A673 (cell line): ENCODE measurements at regions not wholly inside any gene's neighbourhood (a gene's known extent, or its start where the extent isn't known, plus 50 kb on each side); places are given as distances from the start of the nearest gene placed in this dataset.
A peak's percentile ranks its signal among the peaks of the same experiment; 100 is the strongest.

Experiments
- BruUV-seq: library from RNA; stranded (reverse); fragments of 400-500 nt; replicated peaks from 2 replicates; lab custom pipeline; 2021; lab: Mats Ljungman, UMichigan
- CTCF ChIA-PET: fragments of 300-600 bp; sonication (Branson Sonifier 250); formaldehyde crosslinking; loops from one replicate; lab custom pipeline; 2022; ENCODE audit warnings: antibody characterized with exemption; lab: Charles Lee
- POLR2A ChIA-PET: fragments of 300-600 bp; sonication (Branson Sonifier 250); formaldehyde crosslinking; loops from one replicate; lab custom pipeline; 2022; ENCODE audit warnings: antibody characterized with exemption; ENCODE audit not compliant: low non-redundant PET; lab: Charles Lee
- DNase-seq: peaks from one replicate; pipeline ENCODE4 v3.0.0-alpha.2; 2015; ENCODE audit warnings: low spot score
- H3K27ac ChIP-seq: fragments of 200-600 bp; sonication (generic); 2 replicates; pipeline ENCODE4 v1.5.1; 2016; ENCODE audit warnings: mixed run types, low read depth, mild to moderate bottlenecking, mixed read lengths, antibody characterized with exemption, low read length; ENCODE audit not compliant: poor library complexity, severe bottlenecking
- H3K27me3 ChIP-seq: fragments of 200-600 bp; sonication (generic); replicated peaks from 2 replicates; pipeline ENCODE4 v1.6.1; 2017; ENCODE audit warnings: mixed run types, low read depth, mild to moderate bottlenecking, mixed read lengths, antibody characterized with exemption, low read length; ENCODE audit not compliant: insufficient read depth, poor library complexity
- H3K36me3 ChIP-seq: fragments of 200-600 bp; sonication (generic); 2 replicates; pipeline ENCODE4 v1.6.1; 2016; ENCODE audit warnings: mixed run types, mild to moderate bottlenecking, mixed read lengths, antibody characterized with exemption, low read length; ENCODE audit not compliant: insufficient read depth, poor library complexity, severe bottlenecking
- H3K4me1 ChIP-seq: fragments of 200-600 bp; sonication (generic); 2 replicates; pipeline ENCODE4 v1.6.1; 2017; ENCODE audit warnings: mixed run types, mild to moderate bottlenecking, mixed read lengths, antibody characterized with exemption, low read length; ENCODE audit not compliant: insufficient read depth, poor library complexity, severe bottlenecking
- H3K4me3 ChIP-seq: fragments of 200-600 bp; sonication (generic); 2 replicates; pipeline ENCODE4 v1.5.1; 2016; ENCODE audit warnings: low read depth, mixed run types, mild to moderate bottlenecking, mixed read lengths, low read length; ENCODE audit not compliant: poor library complexity, severe bottlenecking
- H3K9me3 ChIP-seq: fragments of 200-600 bp; sonication (generic); 2 replicates; pipeline ENCODE4 v1.6.1; 2016; ENCODE audit warnings: mixed run types, low read depth, mild to moderate bottlenecking, mixed read lengths, antibody characterized with exemption, low read length; ENCODE audit not compliant: poor library complexity, severe bottlenecking
- EZH2 ChIP-seq: fragments of 200-600 bp; sonication (generic); IDR thresholded peaks from 2 replicates; pipeline ENCODE4 v1.6.1; 2017; ENCODE audit warnings: borderline replicate concordance, low read depth, mild to moderate bottlenecking, mixed read lengths, antibody characterized with exemption, low read length; ENCODE audit not compliant: poor library complexity, severe bottlenecking
- intact Hi-C: fragments of 100-400 bp; cut with micrococcal nuclease; formaldehyde crosslinking; loops from one replicate; pipeline ENCODE4 v1.10.0; 2022; ENCODE audit not compliant: unreplicated experiment
- TF ChIP-seq, protein P1 (sequence below): fragments of 300-800, 200-600 bp; sonication (generic); conservative IDR thresholded peaks from 2 replicates; pipeline ENCODE4 v1.5.1; 2017; ENCODE audit warnings: low read depth, mild to moderate bottlenecking, antibody characterized with exemption, low read length, moderate library complexity, mixed read lengths

DNA sequence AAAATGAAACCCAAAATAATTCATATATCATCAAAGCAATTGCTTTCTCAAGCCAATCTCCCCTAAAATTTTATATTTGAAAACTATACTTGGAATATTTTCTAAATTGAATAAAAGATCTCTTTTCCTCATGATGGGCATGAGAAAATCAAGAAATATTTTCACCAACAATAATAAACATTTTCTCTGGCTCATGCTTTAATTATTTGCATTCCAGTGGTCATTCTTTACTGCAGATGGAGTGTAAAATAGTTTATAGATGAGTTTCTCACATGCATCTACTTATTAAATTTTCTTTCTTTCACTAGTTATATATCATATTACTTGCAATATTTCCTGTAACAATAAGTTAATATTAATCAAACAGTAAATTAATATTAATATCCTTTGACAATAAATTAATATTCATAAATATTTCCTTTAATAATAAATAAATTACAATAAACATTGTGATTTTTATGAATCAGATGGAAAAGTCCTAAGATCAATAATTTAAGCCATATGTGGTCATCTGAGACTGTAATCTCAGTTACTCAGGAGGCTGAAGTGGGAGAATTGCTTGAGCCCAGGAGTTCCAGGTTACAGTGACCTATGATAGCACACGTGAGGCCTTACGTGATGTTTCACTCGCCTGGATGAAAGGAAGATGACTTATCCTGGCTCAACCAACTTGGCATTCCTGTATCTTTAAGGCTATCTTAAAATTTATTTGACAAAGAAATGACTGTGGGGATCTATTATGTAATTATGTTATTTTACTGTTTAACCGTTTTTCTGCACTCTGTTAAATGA, 958.8 kb downstream of the ZPLD1 start:
- Histone ChIP-seq H3K9me3 (no peaks in the 10 kb centered on the region), H3K4me1 (no peaks in the 10 kb centered on the region), H3K27ac (no peak overlapping the region), H3K36me3 (no peaks in the 10 kb centered on the region), H3K4me3 (no peak overlapping the region), H3K27me3 (no peaks in the 10 kb centered on the region)
- CTCF ChIA-PET = no interaction called here
- BruUV-seq = no TSS peak
- POLR2A ChIA-PET = no interaction called here
- intact Hi-C loops = no loop called here
- TF ChIP-seq, protein P1, sequence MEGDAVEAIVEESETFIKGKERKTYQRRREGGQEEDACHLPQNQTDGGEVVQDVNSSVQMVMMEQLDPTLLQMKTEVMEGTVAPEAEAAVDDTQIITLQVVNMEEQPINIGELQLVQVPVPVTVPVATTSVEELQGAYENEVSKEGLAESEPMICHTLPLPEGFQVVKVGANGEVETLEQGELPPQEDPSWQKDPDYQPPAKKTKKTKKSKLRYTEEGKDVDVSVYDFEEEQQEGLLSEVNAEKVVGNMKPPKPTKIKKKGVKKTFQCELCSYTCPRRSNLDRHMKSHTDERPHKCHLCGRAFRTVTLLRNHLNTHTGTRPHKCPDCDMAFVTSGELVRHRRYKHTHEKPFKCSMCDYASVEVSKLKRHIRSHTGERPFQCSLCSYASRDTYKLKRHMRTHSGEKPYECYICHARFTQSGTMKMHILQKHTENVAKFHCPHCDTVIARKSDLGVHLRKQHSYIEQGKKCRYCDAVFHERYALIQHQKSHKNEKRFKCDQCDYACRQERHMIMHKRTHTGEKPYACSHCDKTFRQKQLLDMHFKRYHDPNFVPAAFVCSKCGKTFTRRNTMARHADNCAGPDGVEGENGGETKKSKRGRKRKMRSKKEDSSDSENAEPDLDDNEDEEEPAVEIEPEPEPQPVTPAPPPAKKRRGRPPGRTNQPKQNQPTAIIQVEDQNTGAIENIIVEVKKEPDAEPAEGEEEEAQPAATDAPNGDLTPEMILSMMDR = no peak
- TF ChIP-seq EZH2 = no peak
- DNase-seq = no peak

DNA sequence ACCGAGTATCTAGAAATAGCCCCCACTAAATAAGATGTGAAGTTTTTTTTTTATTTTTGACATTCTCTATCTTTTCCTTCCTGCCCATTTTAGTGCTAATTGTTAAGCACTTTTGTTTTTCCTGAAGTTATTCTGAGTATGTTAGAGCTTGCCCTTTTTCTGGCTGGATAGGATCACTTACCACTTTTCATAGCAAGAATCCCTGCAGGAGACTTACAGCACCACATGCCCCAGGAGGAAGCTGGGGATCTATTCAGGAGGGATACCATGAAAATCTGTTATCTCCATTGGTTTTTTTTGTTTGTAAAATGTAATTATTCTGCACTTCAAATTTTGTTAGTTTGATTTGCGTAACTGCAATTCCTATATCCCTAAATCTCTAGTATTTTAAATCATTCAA, 968.4 kb downstream of the ZPLD1 start:
- no TSS peak for BruUV-seq

DNA sequence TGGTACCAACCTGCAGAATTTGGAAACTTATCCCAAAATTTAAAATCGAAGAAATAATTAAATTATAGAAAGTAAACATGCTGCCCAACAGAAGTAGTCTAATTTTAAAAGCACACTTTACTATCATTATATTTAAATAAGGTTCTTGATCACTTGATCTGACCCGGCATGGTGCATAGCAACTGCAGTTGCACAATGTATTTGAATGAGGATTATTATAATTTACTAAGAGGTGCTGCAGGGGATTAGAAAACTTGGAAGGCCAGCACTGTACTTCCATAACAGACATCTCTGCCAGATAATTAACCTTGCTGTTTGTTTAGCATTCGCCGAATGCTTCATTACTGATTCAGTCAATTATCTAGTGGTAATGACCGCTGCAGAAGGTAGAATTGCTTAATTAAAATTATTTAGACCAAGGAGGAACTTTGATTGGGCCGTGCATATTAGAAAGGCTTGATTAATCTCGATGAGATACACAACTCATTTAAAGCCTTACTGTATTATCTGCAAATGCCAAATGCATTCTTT, 971.6 kb downstream of the ZPLD1 start:
- H3K9me3 ChIP-seq = no peaks in the 10 kb centered on the region
- intact Hi-C loops = no loop called here
- no peaks in the 10 kb centered on the region for H3K36me3 ChIP-seq
- TF ChIP-seq, protein P1 = no peak
- TF ChIP-seq EZH2 = no peak
- no peak overlapping the region for H3K4me3 ChIP-seq
- no TSS peak for BruUV-seq
- peak; percentile 22 for DNase-seq
- no peak overlapping the region for H3K27ac ChIP-seq
- peaks cover 14% of the 10 kb centered on the region for H3K4me1 ChIP-seq
- H3K27me3 ChIP-seq = no peaks in the 10 kb centered on the region
- ChIA-PET POLR2A (no interaction called here), CTCF (no interaction called here)

More for the DNA sequence above, 968.4 kb downstream of the ZPLD1 start:
- ChIA-PET POLR2A (no interaction called here), CTCF (no interaction called here)
- intact Hi-C loops = no loop called here
- DNase-seq = peak; percentile 59
- peaks cover 14% of the 10 kb centered on the region for H3K4me1 ChIP-seq
- H3K27ac ChIP-seq = peak overlapping the region; percentile 6
- TF ChIP-seq, protein P1 = no peak
- TF ChIP-seq EZH2 = no peak
- H3K9me3 ChIP-seq = no peaks in the 10 kb centered on the region
- no peaks in the 10 kb centered on the region for H3K36me3 ChIP-seq
- H3K4me3 ChIP-seq = no peak overlapping the region
- no peaks in the 10 kb centered on the region for H3K27me3 ChIP-seq
